Parathyroid adenoma (tissue), 2 donors: ENCODE measurements at regions not wholly inside any gene's neighbourhood (a gene's known extent, or its start where the extent isn't known, plus 50 kb on each side); places are given as distances from the start of the nearest gene placed in this dataset.
"Not testable (repeated sequence)": the region's sequence is repeated elsewhere in the genome, so short reads cannot be mapped to it uniquely, and the experiment has no call there.

Experiments used
- H2AFZ ChIP-seq: fragments of 300-600 bp; sonication (generic); one replicate; pipeline ENCODE4 v1.7.0; 2017; ENCODE audit warnings: antibody characterized with exemption, mild to moderate bottlenecking
- H3K27ac ChIP-seq: fragments of 300-600 bp; sonication (generic); one replicate; pipeline ENCODE4 v1.7.0; 2017
- H3K27me3 ChIP-seq: fragments of 300-600 bp; sonication (generic); one replicate; pipeline ENCODE4 v1.7.0; 2017; ENCODE audit warnings: low read length; ENCODE audit not compliant: control insufficient read depth, insufficient read depth
- H3K36me3 ChIP-seq: fragments of 300-600 bp; sonication (generic); one replicate; pipeline ENCODE4 v1.7.0; 2017; ENCODE audit warnings: low read length; ENCODE audit not compliant: control insufficient read depth, insufficient read depth
- H3K4me1 ChIP-seq: fragments of 300-600 bp; sonication (generic); one replicate; pipeline ENCODE4 v1.7.0; 2017; ENCODE audit warnings: control low read depth
- H3K4me2 ChIP-seq: fragments of 300-600 bp; sonication (generic); one replicate; pipeline ENCODE4 v1.7.0; 2017; ENCODE audit warnings: low read length
- H3K4me3 ChIP-seq: fragments of 300-600 bp; sonication (generic); one replicate; pipeline ENCODE4 v1.7.0; 2017; ENCODE audit warnings: low read depth, low read length
- H3K79me2 ChIP-seq: fragments of 300-600 bp; sonication (generic); one replicate; pipeline ENCODE4 v1.7.0; 2017; ENCODE audit warnings: control low read depth
- H3K9ac ChIP-seq: fragments of 300-600 bp; sonication (generic); one replicate; pipeline ENCODE4 v1.7.0; 2017; ENCODE audit warnings: mild to moderate bottlenecking
- H3K9me3 ChIP-seq: fragments of 300-600 bp; sonication (generic); one replicate; pipeline ENCODE4 v1.7.0; 2017; ENCODE audit warnings: low read length; ENCODE audit not compliant: control insufficient read depth
- CTCF ChIP-seq: fragments of 300-600 bp; sonication (generic); IDR thresholded peaks from one replicate; pipeline ENCODE4 v1.7.0; 2017; ENCODE audit warnings: antibody characterized with exemption, mild to moderate bottlenecking
- donor health status: primary hyperparathyroidism.

DNA sequence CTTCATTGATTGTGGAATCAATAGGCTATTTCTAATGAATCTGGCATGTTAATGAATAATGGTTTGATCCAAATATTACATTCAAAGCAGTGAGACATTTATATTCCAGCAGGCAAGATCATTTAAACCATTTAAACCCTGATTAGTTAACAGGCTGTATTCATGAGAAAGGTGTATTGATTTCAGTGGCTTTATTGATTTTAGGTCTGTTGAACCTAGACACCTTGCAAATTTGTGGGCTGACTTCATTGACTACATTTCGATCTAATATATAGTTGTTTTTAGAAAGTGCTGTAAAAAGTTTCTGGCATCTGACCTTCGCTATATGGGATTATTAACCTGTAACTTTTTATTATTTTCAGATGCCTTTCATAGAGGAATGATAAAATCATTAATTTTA, 900.1 kb upstream of the CITED2 start:
- Histone ChIP-seq H3K36me3 (no peaks in the 10 kb centered on the region), H3K9me3 (no peaks in the 10 kb centered on the region), H3K4me1 (no peaks in the 10 kb centered on the region), H3K4me3 (no peak overlapping the region), H3K9ac (no peak overlapping the region), H3K27me3 (no peaks in the 10 kb centered on the region), H3K79me2 (no peaks in the 10 kb centered on the region), H2AFZ (no peak overlapping the region), H3K4me2 (no peak overlapping the region), H3K27ac (no peak overlapping the region)
- TF ChIP-seq CTCF, result no peak

DNA sequence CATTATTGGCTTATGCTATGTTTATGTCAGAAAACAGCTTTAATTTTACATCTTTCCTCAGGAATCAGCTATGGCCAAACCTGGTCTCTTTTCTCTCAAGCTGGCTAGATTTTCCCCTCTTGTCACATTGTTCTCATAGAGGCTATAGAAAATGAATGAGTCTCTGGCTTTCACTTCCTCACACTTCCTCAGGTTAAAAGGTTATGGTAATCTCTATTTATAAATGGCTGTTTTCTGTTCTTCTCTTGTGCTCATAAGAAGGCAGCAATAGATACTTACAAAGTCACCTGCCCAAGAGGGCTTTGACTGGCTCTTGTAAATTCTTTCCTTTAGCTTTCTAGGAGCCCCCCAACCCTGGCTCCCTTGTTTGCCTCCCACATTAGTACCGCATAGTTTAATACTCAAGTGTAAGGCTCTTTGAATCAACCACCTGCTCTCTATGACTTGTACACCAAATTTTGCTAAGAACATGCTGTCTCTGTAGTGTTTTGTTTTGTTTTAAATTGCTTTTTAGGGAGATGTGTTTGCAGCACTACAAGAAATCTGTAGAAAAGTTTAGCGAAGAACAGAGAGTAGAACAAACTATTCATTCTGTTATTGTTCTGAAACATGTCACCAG, 897.4 kb upstream of the CITED2 start:
- Histone ChIP-seq H3K4me3 (no peak overlapping the region), H3K9ac (no peak overlapping the region), H3K36me3 (no peaks in the 10 kb centered on the region), H3K9me3 (no peaks in the 10 kb centered on the region), H2AFZ (peak overlapping the region; percentile 19), H3K79me2 (no peaks in the 10 kb centered on the region), H3K27ac (no peak overlapping the region), H3K27me3 (no peaks in the 10 kb centered on the region), H3K4me1 (no peaks in the 10 kb centered on the region), H3K4me2 (no peak overlapping the region)
- no peak for TF ChIP-seq CTCF

- Histone ChIP-seq H3K9me3 (no peaks in the 10 kb centered on the region), H2AFZ (peak overlapping the region; percentile 2), H3K4me3 (no peak overlapping the region), H3K36me3 (no peaks in the 10 kb centered on the region), H3K27ac (no peak overlapping the region), H3K27me3 (no peaks in the 10 kb centered on the region), H3K4me2 (no peak overlapping the region), H3K9ac (no peak overlapping the region), H3K4me1 (no peaks in the 10 kb centered on the region), H3K79me2 (no peaks in the 10 kb centered on the region)
- TF ChIP-seq CTCF, result no peak
These were observed 895.2 kb upstream of the CITED2 start for GRCh38 chr6:140269591-140270165.

- no peak for TF ChIP-seq CTCF
- no peak overlapping the region for H3K27ac ChIP-seq
- H3K4me2 ChIP-seq, result no peak overlapping the region
- no peaks in the 10 kb centered on the region for H3K27me3 ChIP-seq
- H3K9ac ChIP-seq, result no peak overlapping the region
- no peaks in the 10 kb centered on the region for H3K36me3 ChIP-seq
- no peaks in the 10 kb centered on the region for H3K4me1 ChIP-seq
- no peaks in the 10 kb centered on the region for H3K79me2 ChIP-seq
- no peak overlapping the region for H2AFZ ChIP-seq
- no peaks in the 10 kb centered on the region for H3K9me3 ChIP-seq
- no peak overlapping the region for H3K4me3 ChIP-seq
These were observed 890.0 kb upstream of the CITED2 start for GRCh38 chr6:140264431-140264830.

DNA sequence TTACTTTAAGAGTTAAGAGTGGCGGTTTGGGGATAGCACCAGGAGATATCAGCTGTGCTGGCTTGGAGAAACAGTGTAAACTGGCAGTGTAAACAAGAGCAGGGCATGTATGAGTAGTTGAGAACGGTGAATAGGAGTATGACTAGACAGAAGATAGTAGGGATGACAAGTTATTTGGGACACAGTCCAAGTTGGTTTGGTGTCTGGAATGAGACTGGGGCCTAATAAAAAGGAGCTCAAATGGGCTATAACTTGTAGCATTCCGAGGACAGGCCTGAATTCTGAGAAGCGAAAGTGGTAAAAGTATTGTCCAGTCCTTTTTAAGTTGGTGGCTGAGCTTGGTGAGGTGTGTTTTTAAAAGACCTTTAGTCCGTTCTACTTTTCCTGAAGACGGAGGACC, 883.9 kb upstream of the CITED2 start:
- H3K9me3 ChIP-seq, H3K9ac ChIP-seq, H3K4me3 ChIP-seq, H3K27ac ChIP-seq, H3K79me2 ChIP-seq, H3K27me3 ChIP-seq, H3K4me1 ChIP-seq, H3K4me2 ChIP-seq, H2AFZ ChIP-seq, H3K36me3 ChIP-seq: not testable (repeated sequence)
